H1 (cell line): ENCODE measurements at regions not wholly inside any gene's neighbourhood (a gene's known extent, or its start where the extent isn't known, plus 50 kb on each side); places are given as distances from the start of the nearest gene placed in this dataset.

ENCODE experiments used
- E2F6 ChIP-seq: IDR thresholded peaks from 2 replicates; pipeline ENCODE4 v1.6.1; 2012; ENCODE audit warnings: inconsistent platforms
- POU5F1 ChIP-seq: IDR thresholded peaks from 2 replicates; pipeline ENCODE4 v1.6.1; 2011; ENCODE audit warnings: low read depth, mild to moderate bottlenecking, low read length, moderate library complexity
- TF ChIP-seq, protein P1 (sequence below), 3 experiments: IDR thresholded peaks; 1 replicate in 2 of 3; 2 replicates in 1 of 3; pipeline versions ENCODE4 v1.5.1 to v1.6.1; 2011; ENCODE audit warnings: low read length in 3 of 3, mild to moderate bottlenecking in 3 of 3, inconsistent platforms in 2 of 3, low read depth in 1 of 3, moderate library complexity in 1 of 3; ENCODE audit not compliant: insufficient read depth in 1 of 3; ENCODE audit errors: control extremely low read depth in 1 of 3

DNA sequence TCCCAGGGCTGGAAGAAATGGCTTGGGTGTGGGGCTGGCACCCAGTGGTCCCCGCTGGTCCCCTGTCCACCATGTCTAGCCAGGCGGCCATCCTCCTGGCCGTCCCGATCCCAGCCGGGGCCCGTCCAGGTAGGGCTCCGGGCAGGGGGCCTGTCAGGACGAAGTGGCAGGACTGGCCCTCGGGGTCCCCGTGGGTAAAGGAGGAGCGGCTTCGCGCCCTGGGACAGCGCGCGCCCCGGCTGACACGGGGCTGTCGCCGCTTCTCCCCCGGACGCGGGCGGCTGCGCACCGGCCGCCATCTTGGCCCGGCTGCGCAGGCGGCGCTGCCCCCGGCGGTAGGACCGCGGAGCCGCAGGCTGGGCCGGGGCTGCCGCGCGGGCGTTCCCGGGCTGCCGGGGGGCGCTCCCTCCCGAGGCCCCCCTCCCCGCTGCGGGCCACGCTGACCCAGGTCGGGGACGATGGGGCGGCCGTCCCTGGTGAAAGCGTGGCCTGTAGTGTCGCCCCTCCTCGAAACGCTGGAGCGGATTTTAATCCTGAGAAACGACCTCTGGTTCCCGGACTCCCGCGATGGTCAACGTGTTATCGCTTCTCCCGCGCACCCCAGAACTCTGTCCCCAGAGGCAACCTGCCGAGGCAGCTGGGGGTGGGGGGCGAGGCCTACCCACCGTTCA is 60.4 kb upstream of the BCOR start (continued):
- TF ChIP-seq, protein P1, sequence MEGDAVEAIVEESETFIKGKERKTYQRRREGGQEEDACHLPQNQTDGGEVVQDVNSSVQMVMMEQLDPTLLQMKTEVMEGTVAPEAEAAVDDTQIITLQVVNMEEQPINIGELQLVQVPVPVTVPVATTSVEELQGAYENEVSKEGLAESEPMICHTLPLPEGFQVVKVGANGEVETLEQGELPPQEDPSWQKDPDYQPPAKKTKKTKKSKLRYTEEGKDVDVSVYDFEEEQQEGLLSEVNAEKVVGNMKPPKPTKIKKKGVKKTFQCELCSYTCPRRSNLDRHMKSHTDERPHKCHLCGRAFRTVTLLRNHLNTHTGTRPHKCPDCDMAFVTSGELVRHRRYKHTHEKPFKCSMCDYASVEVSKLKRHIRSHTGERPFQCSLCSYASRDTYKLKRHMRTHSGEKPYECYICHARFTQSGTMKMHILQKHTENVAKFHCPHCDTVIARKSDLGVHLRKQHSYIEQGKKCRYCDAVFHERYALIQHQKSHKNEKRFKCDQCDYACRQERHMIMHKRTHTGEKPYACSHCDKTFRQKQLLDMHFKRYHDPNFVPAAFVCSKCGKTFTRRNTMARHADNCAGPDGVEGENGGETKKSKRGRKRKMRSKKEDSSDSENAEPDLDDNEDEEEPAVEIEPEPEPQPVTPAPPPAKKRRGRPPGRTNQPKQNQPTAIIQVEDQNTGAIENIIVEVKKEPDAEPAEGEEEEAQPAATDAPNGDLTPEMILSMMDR (IDR thresholded peaks at IDR 0.05; ENCODE audit: control extremely low read depth in 1 of 3, insufficient read depth in 1 of 3, low read depth in 1 of 3, low read length in 3 of 3), result peak in 2 of 3 experiments; percentile 13 to 36; a peak in 3 of 4 replicates
- TF ChIP-seq POU5F1 (no peak), E2F6 (peak; percentile 45)
